ENCODE measurements at regions not wholly inside any gene's neighbourhood (a gene's known extent, or its start where the extent isn't known, plus 50 kb on each side); places are given as distances from the start of the nearest gene placed in this dataset.

DNA sequence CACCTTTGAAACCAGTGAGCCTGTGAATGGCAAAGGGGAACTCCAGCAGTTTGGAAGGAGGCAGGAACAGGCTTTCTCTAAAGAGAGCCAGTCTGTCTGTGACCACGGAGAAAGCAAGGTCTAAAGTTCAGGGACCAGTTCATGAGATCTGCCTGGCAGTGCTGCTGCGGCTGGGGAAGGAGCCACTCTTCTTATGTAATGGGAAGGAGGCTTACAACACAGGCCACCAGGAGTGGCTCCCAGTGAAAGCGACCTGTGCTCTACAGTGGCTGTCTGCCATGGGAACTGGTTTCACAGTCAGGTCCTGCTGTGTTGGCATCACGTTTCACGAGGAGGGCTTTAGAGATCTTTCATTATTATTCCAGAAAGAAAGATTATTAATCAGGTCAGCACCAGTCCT lies 291.9 kb upstream of the PRDM1 start:
- DNase-seq (ENCODE audit: low read depth in 2 of 2), result no peak

DNA sequence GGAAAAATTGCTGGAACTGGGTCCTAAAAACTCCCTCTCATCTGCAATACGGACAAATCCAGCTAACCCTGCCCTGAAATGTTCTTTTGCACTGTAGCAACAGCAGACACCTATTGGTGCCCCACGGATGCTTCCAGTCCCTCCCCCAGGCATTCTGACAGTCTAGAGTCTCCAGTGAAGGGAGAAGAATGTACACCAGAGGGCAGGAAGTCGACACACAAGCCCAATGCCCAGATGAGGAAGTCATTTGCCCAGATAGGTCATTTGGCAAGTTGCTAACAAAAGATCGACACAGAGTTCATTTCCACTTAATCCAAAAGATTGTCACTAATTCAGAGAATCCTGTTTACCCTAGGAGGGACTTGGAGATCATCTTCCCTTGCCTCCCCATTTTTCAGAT lies 293.0 kb upstream of the PRDM1 start:
- no peak for DNase-seq (ENCODE audit: low read depth in 2 of 2)

DNA sequence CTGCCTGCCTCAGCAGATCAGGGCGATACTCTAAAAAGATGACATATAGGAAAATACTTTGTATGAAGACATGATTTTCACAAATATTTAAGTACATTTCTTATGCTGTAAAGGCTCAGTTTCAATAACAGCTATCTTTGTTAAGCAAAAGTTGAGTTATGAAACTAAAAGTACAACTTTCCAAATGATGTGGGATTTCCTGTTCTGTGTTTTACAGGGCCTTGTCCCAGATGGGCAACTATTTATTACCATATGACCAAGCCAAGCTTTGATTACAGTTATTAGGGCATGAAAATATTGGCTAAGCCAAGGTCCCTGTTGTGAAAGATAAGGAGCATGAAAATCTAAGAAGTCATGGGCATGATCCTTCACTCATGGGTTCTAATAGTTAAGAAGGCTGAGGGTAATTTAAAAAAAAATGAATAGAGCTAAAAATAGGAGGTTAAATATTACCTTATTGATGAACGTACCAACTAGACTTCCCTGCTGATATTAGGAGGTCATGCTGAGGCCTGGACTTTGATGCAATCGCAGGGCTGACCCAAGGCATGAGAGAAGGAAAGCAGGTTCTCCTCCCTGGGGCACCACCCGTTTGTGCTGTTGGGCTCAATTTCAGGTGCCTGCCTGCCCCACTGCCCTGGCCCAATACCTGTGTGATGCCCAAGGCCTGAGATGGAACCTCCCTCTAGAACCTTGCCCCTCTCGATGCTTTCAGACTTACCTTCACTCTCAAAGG lies 294.4 kb upstream of the PRDM1 start:
- DNase-seq (ENCODE audit: low read depth in 2 of 2), result no peak

DNA sequence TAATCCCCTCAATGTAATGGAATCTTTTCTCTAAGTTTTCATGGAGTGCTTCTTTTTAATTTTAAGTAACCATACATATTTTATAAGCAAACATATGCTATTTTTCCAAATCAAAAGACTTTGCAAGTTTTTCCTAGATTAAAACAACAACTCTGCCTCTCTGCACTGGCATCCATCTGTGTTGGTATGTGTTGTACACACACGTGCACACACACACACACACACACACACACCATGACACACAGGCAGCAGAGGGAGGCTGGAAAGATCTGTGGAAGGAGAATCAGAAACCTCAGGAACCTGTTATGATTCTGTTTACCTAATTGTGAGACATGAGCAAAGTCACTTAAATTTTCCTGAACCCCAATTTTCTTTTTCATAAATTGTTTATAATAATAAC lies 295.0 kb upstream of the PRDM1 start:
- no peak for DNase-seq (ENCODE audit: low read depth in 2 of 2)

DNA sequence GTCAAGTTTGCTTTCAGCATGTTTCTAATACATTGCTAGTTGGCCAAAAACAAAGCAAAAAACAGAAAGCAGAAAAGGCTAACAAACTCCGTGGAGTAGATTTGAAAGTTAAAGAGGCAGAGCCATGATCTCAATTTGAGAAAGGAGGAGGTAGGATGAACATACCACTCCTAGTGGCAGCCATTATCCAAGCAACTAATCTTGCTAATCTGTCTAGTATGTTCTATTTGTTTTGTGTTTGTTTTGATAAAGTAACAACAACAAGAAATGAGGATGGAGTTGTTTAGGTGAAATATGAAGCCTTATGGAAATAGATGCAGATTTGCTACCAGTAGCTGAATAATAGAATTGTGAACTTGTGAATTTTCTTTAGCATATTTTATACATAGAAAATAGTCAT lies 295.5 kb upstream of the PRDM1 start:
- DNase-seq (ENCODE audit: low read depth in 2 of 2), result no peak

DNA sequence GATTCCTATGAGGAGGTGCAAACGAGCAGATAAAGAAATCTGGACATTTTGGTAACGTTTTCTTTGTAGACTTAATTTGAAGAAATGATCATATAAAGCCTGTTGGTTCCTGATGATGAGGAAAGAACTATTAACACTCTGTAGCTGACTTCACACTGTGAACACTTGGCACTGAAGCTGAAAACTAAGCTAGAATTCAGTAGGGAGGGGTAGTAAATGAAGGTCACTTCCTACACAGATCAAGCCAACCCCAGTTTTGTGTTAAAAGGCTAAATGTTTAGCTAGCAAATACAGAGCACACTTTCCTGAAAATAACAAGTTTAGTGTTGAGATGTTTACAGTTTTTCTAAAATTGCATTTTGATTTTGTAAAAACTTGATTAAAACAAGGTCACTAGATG lies 296.2 kb upstream of the PRDM1 start:
- DNase-seq (ENCODE audit: low read depth in 2 of 2), result no peak

DNA sequence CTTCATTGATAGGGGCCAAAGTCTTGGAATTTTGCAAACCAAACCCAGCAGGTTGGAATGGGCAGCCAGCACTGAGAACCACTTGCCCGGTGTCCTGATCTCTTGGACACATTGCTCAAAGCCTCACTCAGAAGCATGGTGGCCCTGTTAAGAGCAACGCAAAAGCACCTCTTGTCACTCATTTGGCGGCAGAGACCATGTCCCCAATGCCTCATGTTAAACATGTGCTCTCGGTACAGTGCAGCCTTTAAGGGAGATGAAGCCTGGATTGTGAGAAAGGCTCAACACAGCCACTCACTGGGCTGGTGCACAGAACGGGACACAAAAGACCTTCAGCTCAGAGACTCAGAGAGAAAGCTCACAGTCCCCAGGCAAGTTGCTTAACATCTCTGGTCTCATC lies 298.4 kb upstream of the PRDM1 start:
- DNase-seq (ENCODE audit: low read depth in 2 of 2), result no peak

DNA sequence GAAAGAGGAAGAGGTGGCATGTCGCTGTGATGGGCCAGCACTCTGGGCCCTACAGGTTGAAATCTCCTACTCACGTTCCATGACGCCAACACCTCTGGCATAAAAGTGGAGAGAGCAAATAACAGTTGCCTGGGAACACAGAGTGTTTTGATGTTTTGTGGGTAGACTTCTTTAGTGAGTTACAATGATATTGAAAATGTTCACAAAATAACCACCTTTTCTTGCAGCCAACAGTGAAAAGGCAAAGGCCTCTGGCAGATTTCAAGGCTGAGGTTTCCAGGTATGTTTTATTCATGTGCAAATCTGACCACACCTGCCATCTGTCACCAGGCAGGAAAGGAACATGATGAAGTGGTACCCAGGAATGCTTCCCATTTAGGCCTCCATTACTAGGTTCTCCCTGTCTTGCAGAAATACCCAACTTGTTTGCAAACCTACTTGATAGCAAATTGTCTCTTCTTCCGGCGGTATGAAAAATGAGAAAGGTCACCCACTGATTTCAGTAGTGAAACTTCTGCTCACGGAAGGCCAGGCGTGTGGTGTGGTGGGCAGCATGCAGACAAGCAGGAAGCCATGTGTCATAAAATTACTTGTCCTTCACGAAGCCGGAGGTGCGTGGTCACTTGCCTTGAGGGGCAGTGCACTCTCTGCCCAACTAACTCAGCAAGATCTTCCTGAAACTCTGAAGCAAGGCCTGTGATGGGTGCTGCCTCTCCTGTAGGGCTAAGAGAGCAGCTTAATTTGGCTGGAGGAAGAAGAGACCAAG lies 299.1 kb upstream of the PRDM1 start:
- DNase-seq (ENCODE audit: low read depth in 2 of 2), result no peak

DNA sequence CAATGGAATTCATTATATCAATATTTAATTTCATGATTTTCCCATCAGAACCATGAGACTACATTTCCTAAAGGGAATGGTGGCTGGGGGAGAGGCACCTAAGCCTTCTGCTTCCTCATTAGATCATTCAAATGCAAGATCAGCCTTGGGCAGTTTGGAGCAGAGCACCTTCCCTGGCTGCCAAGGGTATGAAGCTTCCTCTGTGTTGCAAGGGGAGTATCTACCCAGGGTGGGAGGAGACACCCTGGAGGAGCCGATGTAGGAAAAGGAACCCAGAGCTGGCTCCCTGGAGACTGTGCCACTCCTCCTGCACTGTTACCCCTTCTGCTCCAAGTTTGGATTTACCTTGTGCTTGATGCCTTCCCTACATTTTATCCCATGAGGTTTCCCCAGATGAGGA lies 299.7 kb upstream of the PRDM1 start:
- DNase-seq (ENCODE audit: low read depth in 2 of 2), result no peak

DNA sequence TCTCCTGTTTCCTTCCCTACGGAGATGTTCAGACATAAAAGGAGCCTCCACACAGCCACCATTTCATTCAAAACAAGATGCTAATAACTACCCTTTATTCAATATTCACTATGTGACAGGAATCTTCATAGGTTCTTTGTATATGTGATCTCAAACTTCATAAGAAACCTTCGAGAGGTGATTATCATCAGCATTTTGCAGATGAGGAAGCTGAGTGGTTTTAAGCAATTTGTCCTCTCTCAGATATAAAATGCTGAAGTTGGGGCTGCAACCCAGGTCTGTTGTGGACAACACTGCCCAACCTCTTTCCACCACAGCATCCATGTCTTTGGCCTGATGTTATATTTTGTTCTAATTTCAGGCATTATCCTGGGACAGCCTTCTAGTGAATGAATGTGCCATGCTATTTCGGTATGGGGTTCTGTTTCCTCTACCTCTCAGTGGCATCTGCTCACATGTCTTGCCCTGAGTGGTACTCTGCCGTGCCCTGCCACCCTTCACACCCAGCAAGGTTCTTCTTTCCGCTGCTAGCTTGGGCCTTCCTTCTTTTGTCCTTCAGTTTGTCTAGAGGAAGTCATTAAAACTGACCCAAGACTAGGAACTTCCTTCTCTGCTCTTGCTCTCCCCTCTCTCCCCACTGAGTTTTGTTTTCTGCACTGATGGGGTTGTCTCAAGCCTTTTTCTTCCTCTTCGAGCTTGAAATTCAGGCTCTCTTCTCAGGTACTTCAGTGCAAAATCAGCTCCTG lies 300.9 kb upstream of the PRDM1 start:
- no peak for DNase-seq (ENCODE audit: low read depth in 2 of 2)

DNA sequence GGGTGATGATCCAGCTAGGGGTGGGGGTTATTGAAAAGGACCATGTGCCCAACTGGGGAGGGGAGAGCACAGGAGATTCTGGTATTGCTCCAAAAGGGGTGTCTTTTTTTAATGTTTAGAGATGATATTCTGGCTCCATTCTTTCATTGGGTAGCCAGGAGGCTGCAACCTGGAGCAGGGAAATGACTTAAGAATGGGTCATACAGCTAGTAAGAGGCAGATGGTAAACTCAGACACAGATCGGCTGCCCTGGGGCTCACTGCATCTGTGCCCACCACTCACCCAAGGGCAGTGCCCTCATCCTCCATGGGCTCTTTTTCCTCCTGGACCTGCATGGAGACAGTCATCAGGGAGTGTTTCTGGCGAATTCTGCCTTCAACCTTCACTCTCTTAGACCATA lies 302.0 kb upstream of the PRDM1 start:
- no peak for DNase-seq (ENCODE audit: low read depth in 2 of 2)

DNA sequence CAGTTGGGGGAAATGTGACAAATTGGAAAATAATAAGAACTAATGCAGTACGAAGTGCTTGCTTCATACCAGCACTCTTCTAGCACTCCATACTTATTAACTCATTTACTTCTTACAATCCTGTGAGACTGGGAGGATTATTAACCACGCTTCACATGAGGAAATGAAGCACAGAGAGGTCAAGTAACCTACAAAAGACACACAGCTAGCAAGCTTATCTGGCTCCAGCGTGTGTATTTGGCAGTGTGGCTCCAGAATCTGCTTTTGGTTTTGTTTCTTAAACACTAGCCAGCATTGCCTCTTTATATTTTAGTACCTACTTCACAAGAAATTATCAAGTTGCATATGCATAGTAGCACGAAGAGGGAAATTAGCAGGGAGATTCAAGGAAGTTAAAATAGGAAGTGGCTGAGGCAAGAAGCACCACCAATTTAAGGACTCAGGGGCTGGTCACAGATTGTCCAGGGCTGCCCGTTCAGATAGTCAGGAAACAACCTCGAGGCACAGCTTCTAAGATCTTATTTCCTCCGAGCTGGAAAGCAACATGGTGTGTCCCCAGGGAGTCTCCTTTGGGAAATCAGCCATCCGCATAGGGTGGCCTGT lies 302.7 kb upstream of the PRDM1 start:
- no peak for DNase-seq (ENCODE audit: low read depth in 2 of 2)

DNA sequence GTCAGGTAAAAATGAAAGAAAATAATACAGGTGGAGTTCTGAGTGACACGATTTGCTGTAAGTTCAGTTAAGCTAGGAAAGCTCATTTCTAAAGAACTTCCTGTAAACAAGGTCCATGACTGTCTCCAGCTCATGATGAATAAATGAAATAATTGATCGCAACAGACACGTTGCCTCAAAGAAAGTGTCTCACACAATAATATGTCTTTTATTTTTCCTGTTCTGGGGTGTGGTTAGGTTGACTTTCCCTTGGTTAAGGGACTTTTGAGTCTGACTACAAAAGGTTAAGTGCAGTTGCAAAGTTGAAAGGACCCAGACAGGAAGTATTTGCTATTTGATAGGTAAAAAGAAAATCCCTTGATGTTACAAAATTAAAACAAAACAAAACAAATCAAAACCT lies 304.2 kb upstream of the PRDM1 start:
- no peak for DNase-seq (ENCODE audit: low read depth in 2 of 2)

DNA sequence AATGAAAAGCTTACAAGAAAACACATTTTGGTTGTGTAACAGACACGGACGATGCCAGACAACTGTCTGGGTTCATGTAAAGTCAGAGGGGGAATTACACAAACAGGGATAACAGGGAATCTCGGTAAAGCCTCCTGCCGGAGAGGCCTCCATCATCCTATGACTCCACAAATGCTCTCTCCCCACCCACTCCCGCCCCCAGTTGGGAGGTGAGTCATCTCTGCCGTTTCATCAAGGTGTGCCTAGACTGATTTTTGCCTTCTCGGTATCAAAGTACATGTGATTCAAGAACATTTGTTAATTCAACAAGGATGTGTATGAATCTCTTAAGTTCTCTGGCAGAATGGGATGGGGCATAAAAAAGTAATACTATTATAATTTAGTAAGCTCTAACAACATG lies 304.9 kb upstream of the PRDM1 start:
- DNase-seq (ENCODE audit: low read depth in 2 of 2), result peak in 1 of 2 donors; percentile 45

DNA sequence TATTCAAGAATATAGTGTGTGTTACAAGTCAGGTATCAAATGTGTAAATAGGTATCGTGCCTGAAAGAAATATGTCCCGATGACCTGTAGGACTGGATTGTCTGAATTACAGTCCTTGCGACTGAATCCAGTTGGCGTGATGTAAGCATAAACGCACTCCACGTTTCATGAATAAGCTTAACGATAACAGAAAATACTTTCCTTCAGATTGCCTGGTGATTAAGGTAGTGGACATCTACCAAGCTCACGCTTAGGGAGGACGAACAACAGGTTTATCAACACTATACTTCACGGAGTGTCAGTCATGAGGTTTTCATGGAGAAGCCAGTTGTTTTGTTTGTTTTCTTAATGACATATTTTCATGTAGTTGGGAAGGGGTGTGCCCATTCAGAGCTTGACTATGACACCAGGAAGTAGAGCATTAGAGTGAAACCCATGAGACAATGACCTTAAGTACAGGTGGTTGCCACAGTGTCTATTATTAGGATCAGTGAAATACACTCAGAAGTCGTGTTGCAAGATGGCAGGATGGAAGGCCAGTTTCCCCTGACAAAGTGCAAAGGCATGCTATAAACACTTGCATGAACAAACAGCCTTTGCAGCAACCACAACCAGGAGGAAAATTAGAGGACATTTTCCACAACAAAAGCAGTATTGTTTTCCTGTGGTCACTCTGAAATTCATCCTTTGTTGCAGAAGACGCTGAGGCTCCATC lies 305.8 kb upstream of the PRDM1 start:
- no peak for DNase-seq (ENCODE audit: low read depth in 2 of 2)

DNA sequence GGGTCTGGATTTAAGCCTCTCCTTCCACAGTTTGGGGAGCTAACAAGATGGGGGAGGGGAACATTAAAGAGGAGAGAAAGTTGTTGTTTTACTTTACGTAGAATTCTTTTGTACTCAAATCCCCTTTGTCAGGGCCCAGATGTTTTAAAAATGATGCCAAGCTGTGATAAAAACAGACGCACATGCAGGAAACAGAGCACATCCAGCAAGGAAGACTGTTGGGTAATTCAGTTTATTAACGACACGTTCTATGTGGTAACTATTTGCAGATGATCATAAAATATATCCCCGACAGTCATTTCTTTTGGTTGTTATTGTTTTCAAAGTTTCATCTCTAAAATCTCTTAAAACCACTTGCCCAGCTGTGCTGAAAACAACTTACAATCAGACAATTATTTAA lies 307.0 kb upstream of the PRDM1 start:
- no peak for DNase-seq (ENCODE audit: low read depth in 2 of 2)

DNA sequence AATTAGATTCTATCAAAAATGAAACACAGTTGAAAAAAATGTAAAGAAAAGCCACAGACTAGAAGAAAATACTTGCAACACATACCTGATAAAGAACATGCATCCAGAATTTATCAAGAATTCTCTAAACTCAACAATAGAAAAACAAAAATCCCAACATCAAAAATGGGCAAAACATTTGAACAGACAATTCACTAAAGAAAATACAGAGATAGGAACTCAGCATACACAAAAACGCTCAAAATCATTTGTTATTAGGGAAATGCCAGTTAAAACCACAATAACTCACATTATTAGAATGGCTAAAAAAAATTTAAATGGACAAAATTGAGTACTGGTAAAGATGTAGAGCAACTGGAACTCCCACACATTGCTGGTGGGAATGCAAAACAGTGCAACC lies 311.0 kb upstream of the PRDM1 start:
- DNase-seq (ENCODE audit: low read depth in 2 of 2), result no peak

DNA sequence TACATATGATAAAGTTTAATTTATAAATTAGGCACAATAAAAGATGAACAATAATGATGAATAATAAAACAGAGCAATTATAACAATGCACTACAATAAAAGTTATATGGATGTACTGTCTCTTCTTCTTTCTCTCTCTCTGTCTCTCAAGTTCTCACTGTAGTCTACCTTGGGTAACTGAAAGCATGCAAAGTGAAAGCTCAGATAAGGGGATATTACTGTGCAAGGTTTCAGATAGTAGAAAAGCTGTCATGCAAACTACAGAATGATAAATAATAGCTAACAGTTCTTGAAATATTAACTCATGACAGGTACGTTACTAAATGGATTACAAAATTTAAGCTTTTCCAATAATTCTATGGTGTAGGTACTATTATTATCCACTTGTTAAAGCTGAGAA lies 311.9 kb upstream of the PRDM1 start:
- no peak for DNase-seq (ENCODE audit: low read depth in 2 of 2)

DNA sequence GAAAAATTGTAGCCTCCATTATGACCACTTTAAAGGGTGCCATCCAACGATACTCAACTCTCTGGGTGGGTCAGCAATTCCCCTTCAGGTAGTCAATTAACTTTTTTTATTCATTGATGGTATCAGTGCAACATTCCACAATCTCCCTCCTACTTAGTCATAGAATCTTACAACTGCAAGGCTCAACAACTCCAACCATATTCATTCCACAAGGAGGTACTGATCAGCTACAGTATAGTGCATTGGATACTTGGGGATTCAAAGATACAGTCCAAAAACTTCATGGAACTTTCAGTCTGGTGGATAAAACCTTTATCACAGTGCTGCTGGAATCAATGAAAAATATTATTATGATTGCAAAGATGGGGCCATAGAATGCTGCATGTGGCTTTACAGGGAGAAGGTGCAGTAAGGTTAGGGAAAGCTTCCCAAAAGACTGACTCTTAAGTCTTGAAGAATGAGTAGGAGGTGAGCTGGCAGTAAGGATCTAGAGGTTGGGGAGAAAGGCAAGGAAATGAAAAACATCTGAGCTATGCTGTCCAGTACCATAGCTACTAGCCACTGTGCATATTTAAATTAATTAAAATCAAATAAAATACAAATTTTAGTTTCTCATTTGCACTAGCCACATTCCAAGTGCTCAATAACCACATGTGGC lies 314.7 kb upstream of the PRDM1 start:
- no peak for DNase-seq (ENCODE audit: low read depth in 2 of 2)

DNA sequence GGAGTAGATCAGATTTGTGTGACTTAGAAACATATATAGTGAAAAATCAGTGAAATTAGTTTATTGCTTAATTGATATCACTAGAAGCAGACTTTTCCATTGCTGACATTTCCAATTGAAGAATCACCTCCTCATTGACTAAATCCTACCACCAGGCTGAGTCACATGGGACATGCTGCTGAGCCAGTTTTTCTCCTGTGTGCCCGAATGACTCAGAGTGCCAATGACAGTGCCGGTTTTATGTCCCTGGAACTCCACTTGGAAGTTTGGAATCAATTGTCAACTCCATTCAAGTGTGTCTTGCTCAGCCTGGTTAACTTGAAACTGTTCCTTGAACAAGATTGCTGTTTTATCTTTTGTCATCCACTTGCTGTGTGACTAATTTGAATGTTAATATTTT lies 316.1 kb upstream of the PRDM1 start:
- no peak for DNase-seq (ENCODE audit: low read depth in 2 of 2)

DNA sequence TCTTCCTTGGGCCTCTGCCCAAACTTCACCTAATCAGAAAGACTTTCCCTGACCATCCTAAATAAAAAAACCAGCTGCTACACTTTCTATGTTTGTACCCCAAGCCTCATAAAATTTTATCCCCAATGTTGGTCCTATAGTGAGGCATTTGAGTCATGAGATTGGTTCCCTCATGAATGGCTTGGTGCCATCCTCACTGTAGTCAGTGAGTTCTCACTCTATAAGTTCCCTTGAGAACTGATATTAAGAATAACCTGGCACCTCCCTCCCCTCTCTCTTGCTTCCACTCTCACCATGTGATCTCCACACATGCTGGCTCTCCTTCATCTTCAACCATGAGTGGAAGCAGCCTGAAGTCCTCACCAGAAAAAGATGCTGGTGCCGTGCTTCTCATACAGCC lies 316.9 kb upstream of the PRDM1 start:
- DNase-seq (ENCODE audit: low read depth in 2 of 2), result no peak

All from activated CD8-positive, alpha-beta memory T cell treated with anti-CD3 and anti-CD28 coated beads for 4 hours (primary cell).